ENCODE measurements at regions not wholly inside any gene's neighbourhood (a gene's known extent, or its start where the extent isn't known, plus 50 kb on each side); places are given as distances from the start of the nearest gene placed in this dataset.
"Not testable (repeated sequence)": the region's sequence is repeated elsewhere in the genome, so short reads cannot be mapped to it uniquely, and the experiment has no call there.

DNA sequence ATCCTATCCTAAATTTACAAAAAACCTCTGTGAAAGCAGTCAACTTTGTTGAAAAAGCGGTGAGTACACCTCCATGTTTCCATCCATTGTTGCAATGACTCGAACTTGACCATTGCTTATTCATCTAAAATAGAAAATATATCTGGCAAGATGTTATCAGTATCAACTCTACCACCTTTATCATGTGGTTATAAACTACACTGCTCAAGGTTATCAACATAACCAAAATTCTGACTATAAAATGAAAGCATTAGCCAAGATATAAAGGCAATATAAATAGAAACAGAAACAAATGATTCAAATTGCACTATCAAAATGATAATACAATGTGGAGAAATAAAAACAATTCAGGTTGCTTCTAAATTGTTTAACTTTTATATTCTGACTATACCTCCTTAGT, 150.0 kb downstream of the AVL9 start:
- not testable (repeated sequence) for DNase-seq

DNA sequence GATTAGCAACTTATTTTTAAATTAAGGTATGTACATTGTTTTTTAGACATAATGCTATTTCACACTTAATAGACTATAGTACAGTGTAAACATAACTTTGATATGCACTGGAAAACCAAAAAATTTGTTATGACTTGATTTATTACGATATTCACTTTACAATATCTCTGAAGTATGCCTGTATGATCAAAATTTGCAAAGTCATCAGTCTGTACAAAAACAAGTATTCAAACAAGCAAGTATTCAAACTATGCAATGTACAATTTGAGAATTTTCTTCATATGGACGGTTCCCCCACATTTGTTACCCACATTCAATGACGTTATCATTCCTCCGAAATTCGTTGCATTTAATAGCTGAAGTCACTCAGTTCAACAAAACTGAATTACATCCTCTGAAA, 147.9 kb downstream of the AVL9 start:
- no peak for DNase-seq

DNA sequence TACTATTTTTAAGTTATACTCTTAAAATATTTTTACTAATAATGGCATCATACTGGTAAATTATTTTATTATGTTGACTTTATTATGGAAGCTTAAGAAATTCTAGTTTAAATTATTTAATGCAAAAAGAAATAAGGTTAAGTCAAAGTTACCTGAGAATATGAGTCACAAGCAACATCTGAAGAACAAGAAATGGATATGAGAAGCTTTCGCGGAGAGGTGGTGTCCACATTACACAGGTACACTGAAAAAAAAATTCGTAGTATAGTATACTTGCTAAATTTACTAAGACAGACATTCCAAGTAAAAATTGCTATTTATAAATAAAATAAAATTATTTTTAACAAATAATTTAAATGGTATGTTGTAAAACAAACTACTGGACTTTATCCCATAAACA, 143.8 kb downstream of the AVL9 start:
- DNase-seq = no peak

DNA sequence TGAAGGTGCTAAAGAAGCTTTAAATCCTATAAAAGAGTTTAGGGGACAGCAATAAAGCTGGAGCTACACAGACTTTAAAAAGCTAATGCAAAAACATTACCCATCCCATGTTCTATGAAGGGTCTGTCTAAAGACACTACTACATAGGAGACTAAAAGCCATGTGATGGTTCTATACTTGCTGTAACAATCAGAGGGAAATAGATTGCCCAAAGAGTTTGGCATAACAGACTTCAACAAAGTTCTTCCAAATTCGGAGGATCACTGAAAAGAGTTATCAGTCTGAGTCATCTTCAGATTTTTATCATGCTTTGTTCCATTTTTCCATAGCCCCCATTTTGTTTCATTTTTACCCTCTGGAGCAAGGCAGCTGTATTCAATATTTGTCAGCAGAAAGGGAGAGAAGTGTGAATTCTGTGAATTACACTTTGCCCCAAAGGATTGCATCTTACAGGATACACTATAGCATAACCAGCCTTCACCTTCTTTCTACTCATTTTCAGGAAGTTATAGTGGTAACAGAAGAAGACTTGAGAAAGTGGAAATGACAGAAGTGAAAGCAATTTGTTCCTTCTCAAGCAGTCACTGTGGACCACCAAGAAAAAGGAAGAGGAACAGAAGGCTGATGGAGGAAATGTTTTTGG, 143.3 kb downstream of the AVL9 start:
- DNase-seq = not testable (repeated sequence)
